GM12892 (cell line): ENCODE measurements at regions not wholly inside any gene's neighbourhood (a gene's known extent, or its start where the extent isn't known, plus 50 kb on each side); places are given as distances from the start of the nearest gene placed in this dataset.

Source experiments
- POLR2A ChIP-seq: IDR thresholded peaks from 2 replicates; pipeline ENCODE4 v1.6.1; 2011; ENCODE audit warnings: low read depth, low read length, control low read depth
- TAF1 ChIP-seq: IDR thresholded peaks from 2 replicates; pipeline ENCODE4 v1.6.1; 2011; ENCODE audit warnings: low read depth, mild to moderate bottlenecking, control low read depth, low read length, borderline replicate concordance

DNA sequence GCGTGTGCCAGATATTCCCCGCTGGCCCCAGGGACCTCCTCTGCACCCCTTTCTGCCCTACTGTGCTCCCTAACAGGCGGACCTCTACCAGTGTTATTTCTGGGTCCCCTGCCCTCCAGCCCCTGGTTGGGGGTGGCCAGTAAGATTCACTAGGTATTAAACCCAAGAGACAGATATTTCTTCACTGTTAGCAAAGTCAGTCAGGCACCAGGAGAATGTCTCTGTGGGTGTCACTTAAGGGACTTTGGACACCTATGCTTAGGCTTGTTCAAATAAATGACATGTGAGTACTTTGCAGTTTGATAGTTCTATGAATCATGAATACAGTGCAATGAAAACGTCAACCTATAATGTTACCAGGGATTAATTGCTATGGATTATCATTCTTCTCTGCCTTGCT, 234.3 kb upstream of the IGFBP3 start:
- TF ChIP-seq POLR2A (no peak), TAF1 (no peak)
